ENCODE measurements at regions not wholly inside any gene's neighbourhood (a gene's known extent, or its start where the extent isn't known, plus 50 kb on each side); places are given as distances from the start of the nearest gene placed in this dataset.

GRCh38 chr4:125459531-125459930 is 144.8 kb downstream of the FAT4 start:
- Mint-ChIP-seq H3K4me1 (ENCODE audit: low read depth in 2 of 2) (peaks cover 4 to 9% of the 10 kb centered on the region in 2 donors), H3K27me3 (no peaks in the 10 kb centered on the region), H3K9me3 (no peaks in the 10 kb centered on the region), H3K4me3 (no peak overlapping the region), H3K36me3 (no peaks in the 10 kb centered on the region), H3K27ac (no peak overlapping the region)
- DNase-seq (ENCODE audit: low spot score) = no peak
- ATAC-seq = no peak

GRCh38 chr4:125461676-125462363 is 147.1 kb downstream of the FAT4 start:
- peak overlapping the region; percentile 16 for H3K4me3 Mint-ChIP-seq
- no peaks in the 10 kb centered on the region for H3K27me3 Mint-ChIP-seq
- H3K9me3 Mint-ChIP-seq = no peaks in the 10 kb centered on the region
- H3K4me1 Mint-ChIP-seq (ENCODE audit: low read depth in 2 of 2) = peaks cover 4 to 12% of the 10 kb centered on the region in 2 donors
- no peaks in the 10 kb centered on the region for H3K36me3 Mint-ChIP-seq
- peak overlapping the region in 1 of 2 donors; percentile 74 for H3K27ac Mint-ChIP-seq
- DNase-seq (ENCODE audit: low spot score) = no peak
- no peak for ATAC-seq

GRCh38 chr4:125464146-125464545 is 149.4 kb downstream of the FAT4 start:
- no peak for DNase-seq (ENCODE audit: low spot score)
- H3K36me3 Mint-ChIP-seq = no peaks in the 10 kb centered on the region

GRCh38 chr4:125481334-125482045 is 166.7 kb downstream of the FAT4 start:
- Mint-ChIP-seq H3K9me3 (no peaks in the 10 kb centered on the region), H3K27ac (no peak overlapping the region), H3K4me3 (no peak overlapping the region), H3K36me3 (no peaks in the 10 kb centered on the region), H3K27me3 (no peaks in the 10 kb centered on the region), H3K4me1 (ENCODE audit: low read depth in 2 of 2) (no peaks in the 10 kb centered on the region)
- DNase-seq (ENCODE audit: low spot score) (no peak), ATAC-seq (no peak)

More at GRCh38 chr4:125464146-125464545, 149.4 kb downstream of the FAT4 start:
- peaks cover 4 to 12% of the 10 kb centered on the region in 2 donors for H3K4me1 Mint-ChIP-seq (ENCODE audit: low read depth in 2 of 2)
- no peaks in the 10 kb centered on the region for H3K27me3 Mint-ChIP-seq
- H3K9me3 Mint-ChIP-seq = no peaks in the 10 kb centered on the region
- no peak overlapping the region for H3K27ac Mint-ChIP-seq
- no peak for ATAC-seq
- H3K4me3 Mint-ChIP-seq = no peak overlapping the region

DNA sequence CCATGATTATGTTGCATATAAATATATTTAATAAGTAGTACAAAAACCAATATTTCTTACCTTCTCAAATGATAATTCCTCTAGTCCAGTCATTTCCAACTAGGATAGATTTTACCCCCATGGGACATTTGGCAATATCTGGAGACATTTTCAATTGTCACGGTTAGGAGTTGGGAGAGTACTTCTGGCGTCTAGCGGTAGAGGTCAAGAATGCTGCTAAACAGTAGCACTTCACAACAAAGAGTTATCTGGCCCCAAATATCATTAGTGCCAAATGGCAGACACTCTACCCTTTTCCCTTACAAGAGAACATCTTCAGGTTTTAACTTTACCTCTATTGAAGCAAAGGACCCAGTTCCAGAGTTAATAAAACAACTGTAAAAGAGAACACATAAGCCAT is 168.1 kb downstream of the FAT4 start:
- Mint-ChIP-seq H3K27ac (no peak overlapping the region), H3K4me3 (no peak overlapping the region), H3K27me3 (no peaks in the 10 kb centered on the region), H3K36me3 (no peaks in the 10 kb centered on the region), H3K4me1 (ENCODE audit: low read depth in 2 of 2) (no peaks in the 10 kb centered on the region), H3K9me3 (no peaks in the 10 kb centered on the region)
- no peak for DNase-seq (ENCODE audit: low spot score)
- no peak for ATAC-seq

- H3K9me3 Mint-ChIP-seq = no peaks in the 10 kb centered on the region
- no peak for ATAC-seq
- H3K36me3 Mint-ChIP-seq = peaks cover 2% of the 10 kb centered on the region
Observed at GRCh38 chr4:125483278-125483677, 168.5 kb downstream of the FAT4 start.

DNA sequence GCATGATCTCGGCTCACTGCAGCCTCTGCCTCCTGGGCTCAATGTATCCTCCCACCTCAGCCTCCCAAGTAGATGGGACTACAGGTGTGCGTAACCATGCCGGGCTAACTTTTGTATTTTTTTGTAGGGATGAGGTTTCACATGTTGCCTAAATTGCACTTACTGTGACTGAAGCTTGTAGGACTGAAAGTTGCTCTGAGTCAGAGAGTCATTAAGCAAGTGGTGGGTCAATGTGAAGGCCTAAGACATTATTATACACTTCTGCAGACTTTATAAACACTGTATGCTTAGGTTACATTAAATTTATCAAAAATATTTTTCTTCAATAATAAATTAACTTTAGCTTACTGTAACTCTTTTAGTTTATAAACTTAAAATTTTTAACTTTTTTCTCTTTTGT is 170.2 kb downstream of the FAT4 start:
- Mint-ChIP-seq H3K4me1 (ENCODE audit: low read depth in 2 of 2) (no peaks in the 10 kb centered on the region), H3K27me3 (no peaks in the 10 kb centered on the region), H3K9me3 (no peaks in the 10 kb centered on the region), H3K36me3 (peaks cover 6% of the 10 kb centered on the region), H3K4me3 (no peak overlapping the region), H3K27ac (no peak overlapping the region)
- DNase-seq (ENCODE audit: low spot score) = no peak
- ATAC-seq = no peak

More at GRCh38 chr4:125483278-125483677, 168.5 kb downstream of the FAT4 start:
- Mint-ChIP-seq H3K4me3 (no peak overlapping the region), H3K4me1 (ENCODE audit: low read depth in 2 of 2) (no peaks in the 10 kb centered on the region), H3K27me3 (no peaks in the 10 kb centered on the region), H3K27ac (no peak overlapping the region)
- DNase-seq (ENCODE audit: low spot score) = no peak

- Mint-ChIP-seq H3K27ac (no peak overlapping the region), H3K27me3 (no peaks in the 10 kb centered on the region), H3K4me1 (ENCODE audit: low read depth in 2 of 2) (no peaks in the 10 kb centered on the region), H3K4me3 (no peak overlapping the region), H3K36me3 (peaks cover 6% of the 10 kb centered on the region), H3K9me3 (no peaks in the 10 kb centered on the region)
- DNase-seq (ENCODE audit: low spot score) (no peak), ATAC-seq (no peak)
Observed at GRCh38 chr4:125486351-125486750, 171.6 kb downstream of the FAT4 start.

- Mint-ChIP-seq H3K27me3 (no peaks in the 10 kb centered on the region), H3K4me3 (no peak overlapping the region), H3K27ac (no peak overlapping the region), H3K36me3 (peaks cover 6% of the 10 kb centered on the region), H3K4me1 (ENCODE audit: low read depth in 2 of 2) (no peaks in the 10 kb centered on the region), H3K9me3 (no peaks in the 10 kb centered on the region)
- DNase-seq (ENCODE audit: low spot score) = no peak
- no peak for ATAC-seq
Observed at GRCh38 chr4:125489952-125490690, 175.4 kb downstream of the FAT4 start.

- DNase-seq (ENCODE audit: low spot score) = no peak
- no peaks in the 10 kb centered on the region for H3K4me1 Mint-ChIP-seq (ENCODE audit: low read depth in 2 of 2)
- no peak overlapping the region for H3K27ac Mint-ChIP-seq
- H3K27me3 Mint-ChIP-seq = no peaks in the 10 kb centered on the region
- no peak overlapping the region for H3K4me3 Mint-ChIP-seq
- H3K36me3 Mint-ChIP-seq = peaks cover 6% of the 10 kb centered on the region
- H3K9me3 Mint-ChIP-seq = no peaks in the 10 kb centered on the region
- no peak for ATAC-seq
Observed at GRCh38 chr4:125492957-125493356, 178.2 kb downstream of the FAT4 start.

DNA sequence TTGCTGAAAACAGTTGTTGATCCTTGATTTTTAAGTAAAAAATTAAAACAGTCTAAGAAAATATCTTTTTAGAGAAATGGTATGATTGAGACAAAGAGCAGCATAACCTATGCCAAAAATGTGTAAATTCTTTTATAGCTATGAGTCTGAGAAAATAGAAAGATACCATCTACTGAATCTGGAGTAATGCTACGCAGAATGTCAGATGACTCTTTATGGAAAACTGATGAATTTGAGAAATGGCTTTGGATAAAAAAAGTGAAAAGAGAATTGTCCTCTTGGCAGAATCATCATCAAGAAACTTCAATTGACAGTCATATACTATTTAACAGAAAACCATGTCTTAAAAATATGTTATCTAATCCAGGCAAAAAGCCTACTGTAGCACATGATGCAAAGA is 183.1 kb downstream of the FAT4 start:
- Mint-ChIP-seq H3K9me3 (no peaks in the 10 kb centered on the region), H3K36me3 (no peaks in the 10 kb centered on the region), H3K4me3 (no peak overlapping the region), H3K27me3 (peaks cover 0 to 8% of the 10 kb centered on the region in 2 donors), H3K4me1 (ENCODE audit: low read depth in 2 of 2) (no peaks in the 10 kb centered on the region), H3K27ac (no peak overlapping the region)
- ATAC-seq (no peak), DNase-seq (ENCODE audit: low spot score) (no peak)

DNA sequence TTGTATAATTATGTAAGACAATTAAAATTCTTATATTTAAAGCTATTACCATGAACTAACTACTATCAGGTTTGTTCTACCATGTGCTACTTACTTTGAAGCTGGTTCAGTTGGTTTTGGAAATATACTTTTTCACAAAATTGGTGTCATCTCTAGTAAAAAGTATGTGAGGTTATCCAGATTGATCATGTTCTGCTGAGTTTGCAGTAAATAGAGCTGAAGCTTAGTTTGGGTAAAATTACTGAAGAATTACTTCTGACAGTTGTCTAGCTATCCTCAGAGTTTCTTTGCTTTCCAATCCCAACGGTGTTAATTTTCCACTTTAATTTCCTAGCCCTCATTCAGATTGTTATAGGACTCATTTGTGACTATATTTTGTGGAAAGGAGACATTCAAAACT is 184.2 kb downstream of the FAT4 start:
- Mint-ChIP-seq H3K4me3 (no peak overlapping the region), H3K27ac (no peak overlapping the region), H3K27me3 (peaks cover 0 to 9% of the 10 kb centered on the region in 2 donors), H3K4me1 (ENCODE audit: low read depth in 2 of 2) (no peaks in the 10 kb centered on the region), H3K9me3 (no peaks in the 10 kb centered on the region), H3K36me3 (no peaks in the 10 kb centered on the region)
- ATAC-seq = no peak
- no peak for DNase-seq (ENCODE audit: low spot score)

DNA sequence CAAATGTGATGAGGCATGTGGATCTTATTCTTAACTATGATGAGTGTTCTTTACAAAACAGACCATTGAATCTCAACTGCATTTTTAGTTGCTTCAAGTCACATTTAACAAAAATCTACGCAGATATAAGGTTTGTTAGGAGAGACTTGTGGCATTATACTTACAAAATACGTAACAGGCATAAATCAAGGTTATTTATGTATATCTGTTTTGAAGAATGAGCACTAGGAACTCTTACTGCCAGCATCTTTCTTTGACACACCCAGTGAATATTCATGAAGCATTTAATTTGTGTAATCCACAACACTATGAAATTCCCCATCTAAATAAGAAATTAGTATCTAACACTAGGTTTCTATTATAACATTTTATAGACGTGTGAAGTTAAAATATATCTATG is 186.3 kb downstream of the FAT4 start:
- DNase-seq (ENCODE audit: low spot score) (no peak), ATAC-seq (no peak)
- H3K27me3 Mint-ChIP-seq = peaks cover 0 to 9% of the 10 kb centered on the region in 2 donors
- H3K27ac Mint-ChIP-seq = no peak overlapping the region
- no peaks in the 10 kb centered on the region for H3K36me3 Mint-ChIP-seq
- no peak overlapping the region for H3K4me3 Mint-ChIP-seq
- H3K9me3 Mint-ChIP-seq = no peaks in the 10 kb centered on the region
- H3K4me1 Mint-ChIP-seq (ENCODE audit: low read depth in 2 of 2) = no peaks in the 10 kb centered on the region

GRCh38 chr4:125501568-125501967 is 186.8 kb downstream of the FAT4 start:
- H3K36me3 Mint-ChIP-seq = no peaks in the 10 kb centered on the region
- ATAC-seq = no peak
- H3K9me3 Mint-ChIP-seq = no peaks in the 10 kb centered on the region
- no peak for DNase-seq (ENCODE audit: low spot score)
- H3K27ac Mint-ChIP-seq = no peak overlapping the region
- H3K27me3 Mint-ChIP-seq = peaks cover 0 to 9% of the 10 kb centered on the region in 2 donors
- H3K4me1 Mint-ChIP-seq (ENCODE audit: low read depth in 2 of 2) = no peaks in the 10 kb centered on the region
- no peak overlapping the region for H3K4me3 Mint-ChIP-seq

All from natural killer cell treated with Interleukin-12 subunit alpha and Interleukin-12 subunit beta and Interleukin-15 and Interleukin-18, amount 100 ng/mL, for 72 hours (primary cell).